ENCODE measurements at regions not wholly inside any gene's neighbourhood (a gene's known extent, or its start where the extent isn't known, plus 50 kb on each side); places are given as distances from the start of the nearest gene placed in this dataset.

GRCh38 chr7:120052884-120053382, 220.0 kb upstream of the KCND2 start:
- no peak for DNase-seq
- Mint-ChIP-seq H3K4me3 (no peak overlapping the region), H3K9me3 (no peaks in the 10 kb centered on the region), H3K36me3 (ENCODE audit: low read depth) (no peaks in the 10 kb centered on the region), H3K4me1 (no peaks in the 10 kb centered on the region), H3K27ac (no peak overlapping the region), H3K27me3 (ENCODE audit: insufficient read depth) (no peaks in the 10 kb centered on the region)
- Histone ChIP-seq H3K4me3 (ENCODE audit: low read length) (no peak overlapping the region), H3K9me3 (ENCODE audit: control insufficient read depth, low read length) (no peaks in the 10 kb centered on the region), H3K4me1 (ENCODE audit: control insufficient read depth, insufficient read depth, low read length) (no peaks in the 10 kb centered on the region), H3K9ac (ENCODE audit: extremely low read depth, low read length, poor library complexity, severe bottlenecking) (no peak overlapping the region), H3K27ac (ENCODE audit: low read depth, low read length) (no peak overlapping the region), H3K36me3 (ENCODE audit: control insufficient read depth, insufficient read depth, low read length) (no peaks in the 10 kb centered on the region), H3K27me3 (ENCODE audit: control insufficient read depth, insufficient read depth, low read length, poor library complexity, severe bottlenecking) (no peaks in the 10 kb centered on the region)
- TF ChIP-seq CTCF (conservative IDR thresholded peaks at IDR 0.05): no peak
- WGBS, 2 experiments (ENCODE audit: insufficient coverage in 1 of 2, insufficient read length in 1 of 2): 93% methylated on average over 9 of the region's 9 CpGs

- Histone ChIP-seq H3K36me3 (ENCODE audit: control insufficient read depth, insufficient read depth, low read length) (no peaks in the 10 kb centered on the region), H3K27me3 (ENCODE audit: control insufficient read depth, insufficient read depth, low read length, poor library complexity, severe bottlenecking) (no peaks in the 10 kb centered on the region), H3K4me1 (ENCODE audit: control insufficient read depth, insufficient read depth, low read length) (no peaks in the 10 kb centered on the region), H3K9me3 (ENCODE audit: control insufficient read depth, low read length) (no peaks in the 10 kb centered on the region), H3K4me3 (ENCODE audit: low read length) (no peak overlapping the region), H3K9ac (ENCODE audit: extremely low read depth, low read length, poor library complexity, severe bottlenecking) (no peak overlapping the region), H3K27ac (ENCODE audit: low read depth, low read length) (no peak overlapping the region)
- no peaks in the 10 kb centered on the region for H3K4me1 Mint-ChIP-seq
- no peak overlapping the region for H3K4me3 Mint-ChIP-seq
- no peaks in the 10 kb centered on the region for H3K36me3 Mint-ChIP-seq (ENCODE audit: low read depth)
- no peak for TF ChIP-seq CTCF (conservative IDR thresholded peaks at IDR 0.05)
- H3K27me3 Mint-ChIP-seq (ENCODE audit: insufficient read depth): no peaks in the 10 kb centered on the region
- H3K9me3 Mint-ChIP-seq: no peaks in the 10 kb centered on the region
- H3K27ac Mint-ChIP-seq: no peak overlapping the region
- DNase-seq: no peak
- 78 to 89% methylated on average over 4 to 5 of the region's 5 CpGs for WGBS, 2 experiments (ENCODE audit: insufficient coverage in 1 of 2, insufficient read length in 1 of 2)
These were observed 219.5 kb upstream of the KCND2 start for GRCh38 chr7:120053390-120053961.

GRCh38 chr7:120054376-120055100, 218.4 kb upstream of the KCND2 start:
- H3K9me3 ChIP-seq (ENCODE audit: control insufficient read depth, low read length): no peaks in the 10 kb centered on the region
- Mint-ChIP-seq H3K27ac (no peak overlapping the region), H3K27me3 (ENCODE audit: insufficient read depth) (no peaks in the 10 kb centered on the region), H3K9me3 (no peaks in the 10 kb centered on the region), H3K4me3 (no peak overlapping the region), H3K4me1 (no peaks in the 10 kb centered on the region), H3K36me3 (ENCODE audit: low read depth) (no peaks in the 10 kb centered on the region)
- H3K27ac ChIP-seq (ENCODE audit: low read depth, low read length): no peak overlapping the region
- no peak for TF ChIP-seq CTCF (conservative IDR thresholded peaks at IDR 0.05)
- H3K4me1 ChIP-seq (ENCODE audit: control insufficient read depth, insufficient read depth, low read length): no peaks in the 10 kb centered on the region
- DNase-seq: no peak
- H3K36me3 ChIP-seq (ENCODE audit: control insufficient read depth, insufficient read depth, low read length): no peaks in the 10 kb centered on the region
- H3K4me3 ChIP-seq (ENCODE audit: low read length): no peak overlapping the region
- H3K27me3 ChIP-seq (ENCODE audit: control insufficient read depth, insufficient read depth, low read length, poor library complexity, severe bottlenecking): no peaks in the 10 kb centered on the region
- no peak overlapping the region for H3K9ac ChIP-seq (ENCODE audit: extremely low read depth, low read length, poor library complexity, severe bottlenecking)
- 93 to 94% methylated on average over 9 to 12 of the region's 12 CpGs for WGBS, 2 experiments (ENCODE audit: insufficient coverage in 1 of 2, insufficient read length in 1 of 2)

Data from endodermal cell (in vitro differentiated cells).